Thoracic aorta (tissue), 2 donors: ENCODE measurements at regions not wholly inside any gene's neighbourhood (a gene's known extent, or its start where the extent isn't known, plus 50 kb on each side); places are given as distances from the start of the nearest gene placed in this dataset.

Experiments used
- ATAC-seq: fragments of 150-250 bp; one replicate; pipeline ENCODE4 v1.8.0; 2017; ENCODE audit warnings: low read depth; ENCODE audit not compliant: insufficient number of reproducible peaks, low FRiP score
- DNase-seq: peaks from one replicate; pipeline ENCODE4 v3.0.0-alpha.2; 2020; ENCODE audit warnings: low spot score
- H3K27ac ChIP-seq, 2 donors: fragments of 200-600 bp; sonication (generic); 1 replicate in 1 of 2; 2 replicates in 1 of 2; pipeline ENCODE4 v1.5.1; 2016; ENCODE audit warnings: mild to moderate bottlenecking in 2 of 2, moderate library complexity in 2 of 2
- H3K27me3 ChIP-seq: fragments of 200-600 bp; sonication (generic); replicated peaks from 2 replicates; pipeline ENCODE4 v1.6.0; 2016; ENCODE audit warnings: mild to moderate bottlenecking; ENCODE audit not compliant: insufficient read depth
- H3K36me3 ChIP-seq: fragments of 200-600 bp; sonication (generic); one replicate; pipeline ENCODE4 v1.5.1; 2016
- H3K4me1 ChIP-seq, 2 donors: fragments of 200-600 bp; sonication (generic); 1 replicate in 1 of 2; 2 replicates in 1 of 2; pipeline versions ENCODE4 v1.5.1 to v1.6.0; 2016; ENCODE audit warnings: low read depth in 2 of 2, mild to moderate bottlenecking in 1 of 2; ENCODE audit not compliant: control insufficient read depth in 1 of 2
- H3K4me3 ChIP-seq: fragments of 200-600 bp; sonication (generic); 2 replicates; pipeline ENCODE4 v1.5.1; 2016; ENCODE audit warnings: mild to moderate bottlenecking
- H3K9me3 ChIP-seq: fragments of 200-600 bp; sonication (generic); 2 replicates; pipeline ENCODE4 v1.5.1; 2016
- TF ChIP-seq, protein P1 (sequence below): fragments of 200-600 bp; sonication (generic); IDR thresholded peaks from one replicate; pipeline ENCODE4 v1.5.1; 2019; ENCODE audit warnings: antibody characterized with exemption

DNA sequence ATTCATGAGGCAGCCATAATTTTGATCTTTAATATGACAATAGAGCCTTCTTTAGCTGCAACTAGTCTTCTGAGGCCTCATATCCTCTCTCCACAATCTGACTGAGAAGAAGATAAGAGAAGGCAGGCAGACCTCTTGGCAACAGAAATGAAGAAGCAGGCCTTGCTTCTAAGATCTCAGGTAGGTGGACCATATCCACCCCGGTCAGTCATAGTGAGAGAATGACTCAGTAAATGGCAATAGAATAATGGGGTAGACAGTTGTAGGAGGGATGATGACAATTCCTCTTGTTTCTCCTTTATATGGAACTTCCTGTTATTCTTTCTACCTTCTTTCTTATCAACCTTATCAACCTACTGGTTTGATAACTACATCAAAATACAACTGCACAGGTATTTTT lies 246.7 kb upstream of the G2E3 start:
- Histone ChIP-seq H3K36me3 (no peaks in the 10 kb centered on the region), H3K27ac (no peak overlapping the region), H3K4me3 (no peak overlapping the region), H3K4me1 (no peaks in the 10 kb centered on the region), H3K27me3 (no peaks in the 10 kb centered on the region), H3K9me3 (no peaks in the 10 kb centered on the region)
- no peak for ATAC-seq
- DNase-seq = no peak
- TF ChIP-seq, protein P1, sequence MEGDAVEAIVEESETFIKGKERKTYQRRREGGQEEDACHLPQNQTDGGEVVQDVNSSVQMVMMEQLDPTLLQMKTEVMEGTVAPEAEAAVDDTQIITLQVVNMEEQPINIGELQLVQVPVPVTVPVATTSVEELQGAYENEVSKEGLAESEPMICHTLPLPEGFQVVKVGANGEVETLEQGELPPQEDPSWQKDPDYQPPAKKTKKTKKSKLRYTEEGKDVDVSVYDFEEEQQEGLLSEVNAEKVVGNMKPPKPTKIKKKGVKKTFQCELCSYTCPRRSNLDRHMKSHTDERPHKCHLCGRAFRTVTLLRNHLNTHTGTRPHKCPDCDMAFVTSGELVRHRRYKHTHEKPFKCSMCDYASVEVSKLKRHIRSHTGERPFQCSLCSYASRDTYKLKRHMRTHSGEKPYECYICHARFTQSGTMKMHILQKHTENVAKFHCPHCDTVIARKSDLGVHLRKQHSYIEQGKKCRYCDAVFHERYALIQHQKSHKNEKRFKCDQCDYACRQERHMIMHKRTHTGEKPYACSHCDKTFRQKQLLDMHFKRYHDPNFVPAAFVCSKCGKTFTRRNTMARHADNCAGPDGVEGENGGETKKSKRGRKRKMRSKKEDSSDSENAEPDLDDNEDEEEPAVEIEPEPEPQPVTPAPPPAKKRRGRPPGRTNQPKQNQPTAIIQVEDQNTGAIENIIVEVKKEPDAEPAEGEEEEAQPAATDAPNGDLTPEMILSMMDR = no peak

DNA sequence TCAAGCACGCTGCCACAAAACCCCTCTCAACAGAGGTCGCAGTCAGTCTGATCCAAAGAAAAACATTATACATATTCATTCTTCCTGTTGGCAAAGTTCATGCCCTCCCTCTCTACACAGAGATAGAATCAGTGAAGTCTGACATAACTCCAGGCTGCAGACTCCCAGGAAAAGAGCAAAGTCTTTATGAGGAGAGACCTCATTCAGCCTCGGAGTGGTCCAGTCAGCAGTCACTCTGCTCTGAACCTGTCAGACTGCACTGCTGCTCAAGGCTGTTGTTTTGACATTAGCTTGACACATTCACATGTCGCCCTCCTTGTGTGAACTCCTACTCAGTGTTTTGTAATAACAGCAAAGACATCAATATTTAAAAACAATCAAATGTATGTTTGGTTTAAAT lies 241.2 kb upstream of the G2E3 start:
- TF ChIP-seq, protein P1 = no peak
- no peaks in the 10 kb centered on the region for H3K36me3 ChIP-seq
- no peak overlapping the region for H3K27ac ChIP-seq
- no peaks in the 10 kb centered on the region for H3K9me3 ChIP-seq
- H3K4me1 ChIP-seq = no peaks in the 10 kb centered on the region
- ATAC-seq (no peak), DNase-seq (no peak)
- H3K27me3 ChIP-seq = no peaks in the 10 kb centered on the region
- H3K4me3 ChIP-seq = no peak overlapping the region

DNA sequence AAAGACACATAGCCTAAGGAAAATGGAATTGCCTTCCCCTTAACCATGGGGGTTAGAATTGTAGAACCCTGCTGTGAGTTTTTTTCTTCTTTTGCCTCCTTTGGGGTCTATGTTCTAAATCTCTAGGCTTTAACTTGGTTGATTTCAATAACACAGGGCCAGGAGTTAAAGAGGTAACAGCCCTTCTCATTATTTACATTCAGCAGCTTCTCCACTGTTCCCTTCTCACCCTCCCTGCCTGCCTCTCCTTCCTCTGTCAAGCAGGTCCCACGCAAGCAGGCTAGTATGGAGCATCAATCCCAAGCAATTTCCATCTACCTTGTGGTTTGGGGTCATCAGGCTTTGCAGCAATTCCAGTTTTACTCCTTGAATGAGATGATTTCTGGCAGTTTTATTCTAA lies 236.1 kb upstream of the G2E3 start:
- Histone ChIP-seq H3K9me3 (no peaks in the 10 kb centered on the region), H3K27me3 (no peaks in the 10 kb centered on the region), H3K4me1 (no peaks in the 10 kb centered on the region), H3K27ac (no peak overlapping the region), H3K36me3 (no peaks in the 10 kb centered on the region), H3K4me3 (no peak overlapping the region)
- no peak for DNase-seq
- TF ChIP-seq, protein P1 = no peak
- ATAC-seq = no peak

DNA sequence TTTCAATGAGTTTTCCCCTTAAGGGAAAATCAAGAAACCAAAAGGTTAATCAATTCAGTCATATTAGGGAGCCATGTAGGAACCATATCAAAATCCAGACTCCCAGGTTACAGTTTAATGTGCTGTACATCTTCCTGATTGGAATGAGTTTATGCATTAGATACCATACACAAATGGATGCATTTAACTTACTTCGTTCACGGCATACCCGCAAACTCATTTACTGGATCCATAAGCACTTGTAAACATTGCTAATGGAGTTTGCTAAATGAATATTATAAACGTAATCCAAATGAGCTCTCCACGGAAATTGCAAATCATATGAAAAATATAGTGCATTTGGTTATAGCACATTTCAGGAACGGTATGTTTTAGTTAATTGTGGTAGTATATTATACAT lies 228.9 kb upstream of the G2E3 start:
- ATAC-seq (no peak), DNase-seq (no peak)
- Histone ChIP-seq H3K27ac (no peak overlapping the region), H3K36me3 (no peaks in the 10 kb centered on the region), H3K4me1 (no peaks in the 10 kb centered on the region), H3K27me3 (no peaks in the 10 kb centered on the region), H3K9me3 (no peaks in the 10 kb centered on the region), H3K4me3 (no peak overlapping the region)
- TF ChIP-seq, protein P1 = no peak

DNA sequence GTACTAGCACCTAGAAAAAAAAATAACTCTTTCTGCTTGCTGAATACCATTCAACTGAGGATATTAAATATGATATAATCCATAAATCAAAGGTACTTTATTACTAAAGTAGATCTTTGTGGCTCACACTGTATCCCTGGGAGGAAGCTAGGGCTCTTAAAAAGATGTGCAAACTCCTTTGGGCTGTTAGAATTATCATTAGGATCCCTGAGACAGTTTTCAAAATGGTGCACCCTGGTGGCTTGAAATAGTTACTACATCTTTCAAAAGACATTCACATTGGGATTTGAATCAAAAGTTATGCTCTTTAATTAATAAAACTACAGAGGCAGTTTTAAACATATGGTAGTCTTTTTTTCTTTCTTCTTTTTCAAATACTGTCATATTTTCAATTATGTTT lies 228.5 kb upstream of the G2E3 start:
- TF ChIP-seq, protein P1 = no peak
- Histone ChIP-seq H3K27ac (no peak overlapping the region), H3K36me3 (no peaks in the 10 kb centered on the region), H3K4me3 (no peak overlapping the region), H3K27me3 (no peaks in the 10 kb centered on the region), H3K9me3 (no peaks in the 10 kb centered on the region), H3K4me1 (no peaks in the 10 kb centered on the region)
- DNase-seq = no peak
- no peak for ATAC-seq
